ENCODE measurements at regions not wholly inside any gene's neighbourhood (a gene's known extent, or its start where the extent isn't known, plus 50 kb on each side); places are given as distances from the start of the nearest gene placed in this dataset.

DNA sequence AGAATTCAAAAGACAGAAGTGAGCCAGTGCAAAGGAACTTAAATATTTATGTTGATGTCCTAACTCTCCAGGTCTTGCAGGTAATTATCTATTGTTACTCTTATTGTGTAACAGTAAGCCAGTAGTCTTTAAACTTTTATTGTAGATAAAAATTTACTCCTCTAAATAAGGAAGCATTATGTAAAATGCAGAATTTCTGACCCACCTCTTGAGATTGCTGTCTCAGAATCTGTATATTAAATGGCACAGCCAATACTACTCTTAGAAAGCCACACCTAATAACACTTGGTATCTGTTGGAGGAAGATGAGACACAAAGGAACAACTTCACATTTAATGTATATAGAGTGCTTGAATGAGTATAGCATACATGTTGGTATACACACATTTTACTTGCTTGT lies 613.5 kb upstream of the ZNF804A start:
- no peaks in the 10 kb centered on the region for H3K4me1 ChIP-seq (ENCODE audit: control insufficient read depth, extremely low read depth, insufficient read depth, low read length)
- no peaks in the 10 kb centered on the region for H3K9me1 ChIP-seq (replicated peaks; ENCODE audit: control insufficient read depth, extremely low read depth, insufficient read depth, low read length)
- ChIA-PET CTCF (no interaction called here), POLR2A (no interaction called here)
- H4K20me1 ChIP-seq (replicated peaks; ENCODE audit: control insufficient read depth, extremely low read depth, insufficient read depth, low read length) = no peaks in the 10 kb centered on the region
- no peak overlapping the region for H3K9ac ChIP-seq (replicated peaks; ENCODE audit: extremely low read depth, insufficient read depth, low read length)
- DNase-seq (ENCODE audit: low read depth, low spot score) (no peak), FAIRE-seq (no peak)
- no peak overlapping the region for H2AFZ ChIP-seq (ENCODE audit: low read depth, low read length)
- no peak overlapping the region for H3K27ac ChIP-seq (ENCODE audit: insufficient read depth, low read depth, low read length)
- no peak for TF ChIP-seq EZH2 (IDR thresholded peaks at IDR 0.05; ENCODE audit: borderline replicate concordance, low read depth, low read length, severe bottlenecking)
- TF ChIP-seq POLR2A (IDR thresholded peaks at IDR 0.05; ENCODE audit: low read depth, low read length) = no peak
- TF ChIP-seq MYC (IDR thresholded peaks at IDR 0.05; ENCODE audit: low read depth, low read length) = no peak
- TF ChIP-seq FOS (IDR thresholded peaks at IDR 0.05; ENCODE audit: borderline replicate concordance, insufficient read depth, low read length) = no peak
- no peak for TF ChIP-seq GATA2 (IDR thresholded peaks at IDR 0.05; ENCODE audit: insufficient read depth, insufficient read length, low read depth, low read length)
- TF ChIP-seq POLR2AphosphoS5 (IDR thresholded peaks at IDR 0.05; ENCODE audit: insufficient read depth, low read depth, low read length) = no peak
- no peak for TF ChIP-seq JUN (IDR thresholded peaks at IDR 0.05; ENCODE audit: borderline replicate concordance, insufficient read depth, insufficient read length, low read depth)
- TF ChIP-seq, protein P1, sequence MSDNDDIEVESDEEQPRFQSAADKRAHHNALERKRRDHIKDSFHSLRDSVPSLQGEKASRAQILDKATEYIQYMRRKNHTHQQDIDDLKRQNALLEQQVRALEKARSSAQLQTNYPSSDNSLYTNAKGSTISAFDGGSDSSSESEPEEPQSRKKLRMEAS (IDR thresholded peaks at IDR 0.05; ENCODE audit: insufficient read depth, insufficient read length) = no peak
- TF ChIP-seq, protein P2, sequence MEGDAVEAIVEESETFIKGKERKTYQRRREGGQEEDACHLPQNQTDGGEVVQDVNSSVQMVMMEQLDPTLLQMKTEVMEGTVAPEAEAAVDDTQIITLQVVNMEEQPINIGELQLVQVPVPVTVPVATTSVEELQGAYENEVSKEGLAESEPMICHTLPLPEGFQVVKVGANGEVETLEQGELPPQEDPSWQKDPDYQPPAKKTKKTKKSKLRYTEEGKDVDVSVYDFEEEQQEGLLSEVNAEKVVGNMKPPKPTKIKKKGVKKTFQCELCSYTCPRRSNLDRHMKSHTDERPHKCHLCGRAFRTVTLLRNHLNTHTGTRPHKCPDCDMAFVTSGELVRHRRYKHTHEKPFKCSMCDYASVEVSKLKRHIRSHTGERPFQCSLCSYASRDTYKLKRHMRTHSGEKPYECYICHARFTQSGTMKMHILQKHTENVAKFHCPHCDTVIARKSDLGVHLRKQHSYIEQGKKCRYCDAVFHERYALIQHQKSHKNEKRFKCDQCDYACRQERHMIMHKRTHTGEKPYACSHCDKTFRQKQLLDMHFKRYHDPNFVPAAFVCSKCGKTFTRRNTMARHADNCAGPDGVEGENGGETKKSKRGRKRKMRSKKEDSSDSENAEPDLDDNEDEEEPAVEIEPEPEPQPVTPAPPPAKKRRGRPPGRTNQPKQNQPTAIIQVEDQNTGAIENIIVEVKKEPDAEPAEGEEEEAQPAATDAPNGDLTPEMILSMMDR (IDR thresholded peaks at IDR 0.05; ENCODE audit: extremely low read depth in 1 of 2, insufficient read depth in 1 of 2, low read depth in 1 of 2, low read length in 2 of 2) = no peak
- intact Hi-C loops (cut with micrococcal nuclease) (no loop called here), dilution Hi-C loops (cut with MboI; ENCODE audit: extremely low pct_ligation_motif_present, low sequenced_read_pairs) (no loop called here)
- H3K79me2 ChIP-seq (ENCODE audit: control insufficient read depth, insufficient read depth, low read length) = no peaks in the 10 kb centered on the region
- BruUV-seq (replicated peaks) = no TSS peak
- H3K9me3 ChIP-seq (replicated peaks; ENCODE audit: control insufficient read depth, insufficient read depth, low read length) = no peaks in the 10 kb centered on the region
- no peaks in the 10 kb centered on the region for H3K36me3 ChIP-seq (ENCODE audit: control insufficient read depth in 2 of 2, extremely low read depth in 1 of 2, insufficient read depth in 2 of 2, low read length in 2 of 2)
- H3K4me2 ChIP-seq (ENCODE audit: insufficient read depth, low read length) = no peak overlapping the region
- no peak overlapping the region for H3K4me3 ChIP-seq (replicated peaks in 1 of 3; ENCODE audit: insufficient read depth in 1 of 3, low read depth in 1 of 3, low read length in 3 of 3)
- H3K27me3 ChIP-seq (ENCODE audit: control insufficient read depth in 2 of 2, insufficient read depth in 2 of 2, low read length in 2 of 2) = no peaks in the 10 kb centered on the region

Data from endothelial cell of umbilical vein (primary cell).